ENCODE measurements at regions not wholly inside any gene's neighbourhood (a gene's known extent, or its start where the extent isn't known, plus 50 kb on each side); places are given as distances from the start of the nearest gene placed in this dataset.
"Not testable (repeated sequence)": the region's sequence is repeated elsewhere in the genome, so short reads cannot be mapped to it uniquely, and the experiment has no call there.

- not testable (repeated sequence) for TF ChIP-seq ZSCAN20 (CRISPR knock-in tag; IDR thresholded peaks at IDR 0.05); MYC (IDR thresholded peaks at IDR 0.05; ENCODE audit: borderline replicate concordance, low read length); NFE2L2 (conservative IDR thresholded peaks at IDR 0.05; ENCODE audit: low read length); CTCF (IDR thresholded peaks at IDR 0.05); REST (IDR thresholded peaks at IDR 0.05); EHMT2 (IDR thresholded peaks at IDR 0.05; ENCODE audit: low read depth); CBX8 (IDR thresholded peaks at IDR 0.05); SREBF2 (IDR thresholded peaks at IDR 0.05)
These were observed 284.4 kb downstream of the CWH43 start for GRCh38 chr4:49270435-49270834.

Data from A549 (cell line).